HL-60 (cell line): ENCODE measurements at regions not wholly inside any gene's neighbourhood (a gene's known extent, or its start where the extent isn't known, plus 50 kb on each side); places are given as distances from the start of the nearest gene placed in this dataset.

Experiments used
- CTCF ChIP-seq: IDR thresholded peaks from one replicate; pipeline ENCODE4 v1.5.1; 2011; ENCODE audit warnings: low read length, control low read depth, inconsistent platforms; ENCODE audit not compliant: insufficient read depth
- GABPA ChIP-seq: IDR thresholded peaks from 2 replicates; pipeline ENCODE4 v1.6.1; 2012; ENCODE audit warnings: low read depth
- POLR2AphosphoS5 ChIP-seq: IDR thresholded peaks from 2 replicates; pipeline ENCODE4 v1.6.1; 2012; ENCODE audit warnings: low read depth
- REST ChIP-seq: IDR thresholded peaks from 2 replicates; pipeline ENCODE4 v1.6.1; 2012; ENCODE audit warnings: low read depth; ENCODE audit not compliant: insufficient replicate concordance
- SPI1 ChIP-seq: IDR thresholded peaks from 2 replicates; pipeline ENCODE4 v1.6.1; 2012; ENCODE audit warnings: low read depth, mild to moderate bottlenecking, borderline replicate concordance

GRCh38 chr16:29148867-29149272, 164.0 kb downstream of the LAT start:
- no peak for TF ChIP-seq CTCF
- no peak for TF ChIP-seq GABPA
- no peak for TF ChIP-seq POLR2AphosphoS5
- no peak for TF ChIP-seq REST
- TF ChIP-seq SPI1 = no peak
